ENCODE measurements at regions not wholly inside any gene's neighbourhood (a gene's known extent, or its start where the extent isn't known, plus 50 kb on each side); places are given as distances from the start of the nearest gene placed in this dataset.

- intact Hi-C loops (cut with DNase I): no loop called here
- Histone ChIP-seq H3K9me3 (replicated peaks in 1 of 3) (no peaks in the 10 kb centered on the region), H3K4me1 (replicated peaks in 1 of 2) (no peaks in the 10 kb centered on the region), H3K4me3 (no peak overlapping the region), H3K27me3 (no peaks in the 10 kb centered on the region), H3K27ac (no peak overlapping the region), H3K36me3 (replicated peaks in 1 of 2) (no peaks in the 10 kb centered on the region)
- 79 to 93% (median 86%) methylated on average over 3 of the region's 3 CpGs for WGBS, 4 donors
- TF ChIP-seq POLR2A (IDR thresholded peaks at IDR 0.05) (no peak), CTCF (IDR thresholded peaks at IDR 0.05) (no peak)
- DNase-seq: no peak
Observed at GRCh38 chr6:82419132-82419581, 55.5 kb downstream of the TPBG start.

GRCh38 chr6:82419859-82420258, 56.2 kb downstream of the TPBG start:
- no peak for DNase-seq
- Histone ChIP-seq H3K4me1 (replicated peaks in 1 of 2) (no peaks in the 10 kb centered on the region), H3K9me3 (replicated peaks in 1 of 3) (no peaks in the 10 kb centered on the region), H3K36me3 (replicated peaks in 1 of 2) (no peaks in the 10 kb centered on the region), H3K4me3 (no peak overlapping the region), H3K27me3 (no peaks in the 10 kb centered on the region), H3K27ac (no peak overlapping the region)
- WGBS, 4 donors: 41 to 58% (median 44%) methylated on average over 1 of the region's 1 CpG
- TF ChIP-seq CTCF (IDR thresholded peaks at IDR 0.05): no peak
- TF ChIP-seq POLR2A (IDR thresholded peaks at IDR 0.05): no peak
- intact Hi-C loops (cut with DNase I): no loop called here

GRCh38 chr6:82430611-82431010, 67.0 kb downstream of the TPBG start:
- Histone ChIP-seq H3K4me1 (replicated peaks in 1 of 2) (no peaks in the 10 kb centered on the region), H3K27me3 (no peaks in the 10 kb centered on the region), H3K36me3 (replicated peaks in 1 of 2) (no peaks in the 10 kb centered on the region), H3K4me3 (no peak overlapping the region), H3K27ac (no peak overlapping the region), H3K9me3 (replicated peaks in 1 of 3) (no peaks in the 10 kb centered on the region)
- TF ChIP-seq POLR2A (IDR thresholded peaks at IDR 0.05) (no peak), CTCF (IDR thresholded peaks at IDR 0.05) (no peak)
- intact Hi-C loops (cut with DNase I): no loop called here
- no peak for DNase-seq

- DNase-seq: no peak
- TF ChIP-seq CTCF (IDR thresholded peaks at IDR 0.05) (no peak), POLR2A (IDR thresholded peaks at IDR 0.05) (no peak)
- Histone ChIP-seq H3K4me1 (replicated peaks in 1 of 2) (no peaks in the 10 kb centered on the region), H3K4me3 (no peak overlapping the region), H3K9me3 (replicated peaks in 1 of 3) (no peaks in the 10 kb centered on the region), H3K36me3 (replicated peaks in 1 of 2) (no peaks in the 10 kb centered on the region), H3K27ac (no peak overlapping the region), H3K27me3 (no peaks in the 10 kb centered on the region)
- WGBS, 4 donors: 76 to 89% (median 83%) methylated on average over 2 of the region's 2 CpGs
- intact Hi-C loops (cut with DNase I): no loop called here
Observed at GRCh38 chr6:82436740-82437139, 73.1 kb downstream of the TPBG start.
